ENCODE measurements at regions not wholly inside any gene's neighbourhood (a gene's known extent, or its start where the extent isn't known, plus 50 kb on each side); places are given as distances from the start of the nearest gene placed in this dataset.

DNA sequence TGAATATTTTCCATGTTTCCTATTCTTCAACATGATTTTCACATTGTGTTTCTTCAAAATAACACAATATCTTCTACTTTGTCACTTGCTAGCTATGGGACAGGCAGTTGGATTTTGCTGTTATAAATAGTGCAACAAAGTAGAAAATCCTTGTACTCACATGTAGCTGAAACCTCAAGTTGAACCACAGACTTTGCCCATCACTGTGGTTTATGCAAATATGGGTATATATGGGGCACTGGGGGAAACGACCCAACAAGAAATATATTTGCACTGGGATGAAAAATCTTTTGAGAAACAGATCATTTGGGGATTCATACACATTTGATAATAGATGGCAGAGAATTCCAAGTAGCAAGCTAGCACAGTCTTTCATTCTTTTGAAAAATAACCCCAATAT, 486.3 kb upstream of the MAP2 start:
- H3K36me3 Mint-ChIP-seq = no peaks in the 10 kb centered on the region
- no peaks in the 10 kb centered on the region for H3K9me3 Mint-ChIP-seq
- H3K27ac Mint-ChIP-seq = no peak overlapping the region
- no peak for DNase-seq
- H3K27me3 Mint-ChIP-seq = no peaks in the 10 kb centered on the region
- H3K4me1 Mint-ChIP-seq = no peaks in the 10 kb centered on the region
- H3K4me3 Mint-ChIP-seq = no peak overlapping the region
- CTCF ChIA-PET = no interaction called here

- Mint-ChIP-seq H3K27me3 (no peaks in the 10 kb centered on the region), H3K27ac (no peak overlapping the region), H3K4me1 (no peaks in the 10 kb centered on the region), H3K36me3 (no peaks in the 10 kb centered on the region), H3K4me3 (no peak overlapping the region), H3K9me3 (no peaks in the 10 kb centered on the region)
- DNase-seq = no peak
- CTCF ChIA-PET = no interaction called here
These were observed 484.0 kb upstream of the MAP2 start for GRCh38 chr2:208939852-208940251.

- Mint-ChIP-seq H3K27me3 (no peaks in the 10 kb centered on the region), H3K36me3 (no peaks in the 10 kb centered on the region), H3K4me3 (no peak overlapping the region), H3K4me1 (no peaks in the 10 kb centered on the region), H3K9me3 (no peaks in the 10 kb centered on the region), H3K27ac (no peak overlapping the region)
- CTCF ChIA-PET = no interaction called here
- no peak for DNase-seq
These were observed 478.1 kb upstream of the MAP2 start for GRCh38 chr2:208945719-208946256.

DNA sequence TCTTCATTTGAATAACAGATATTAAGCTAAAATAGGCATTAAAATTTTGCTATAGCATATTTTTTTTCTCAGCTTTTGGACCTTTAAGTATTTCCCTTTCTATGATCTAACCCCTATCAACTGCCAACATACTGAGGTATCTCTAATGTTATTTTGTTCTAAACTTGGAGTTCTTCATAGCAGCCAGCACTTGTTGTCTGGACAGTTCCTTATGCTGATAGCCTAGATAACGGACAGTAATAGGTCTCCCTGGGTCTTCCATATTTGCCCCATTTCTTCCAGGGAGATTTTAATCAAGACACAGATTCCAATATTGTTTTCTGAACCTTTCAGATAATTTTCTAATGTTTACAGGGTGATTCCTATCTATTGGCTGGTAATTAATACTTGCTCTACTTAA, 475.8 kb upstream of the MAP2 start:
- no peak overlapping the region for H3K4me3 Mint-ChIP-seq
- no peaks in the 10 kb centered on the region for H3K4me1 Mint-ChIP-seq
- DNase-seq = no peak
- peaks cover 2% of the 10 kb centered on the region for H3K9me3 Mint-ChIP-seq
- no peak overlapping the region for H3K27ac Mint-ChIP-seq
- no peaks in the 10 kb centered on the region for H3K27me3 Mint-ChIP-seq
- CTCF ChIA-PET = no interaction called here
- no peaks in the 10 kb centered on the region for H3K36me3 Mint-ChIP-seq

GRCh38 chr2:208970070-208970469, 453.8 kb upstream of the MAP2 start:
- Mint-ChIP-seq H3K4me1 (no peaks in the 10 kb centered on the region), H3K9me3 (peaks cover 3% of the 10 kb centered on the region), H3K36me3 (no peaks in the 10 kb centered on the region), H3K27me3 (no peaks in the 10 kb centered on the region), H3K4me3 (no peak overlapping the region), H3K27ac (no peak overlapping the region)
- DNase-seq = no peak
- CTCF ChIA-PET = no interaction called here

DNA sequence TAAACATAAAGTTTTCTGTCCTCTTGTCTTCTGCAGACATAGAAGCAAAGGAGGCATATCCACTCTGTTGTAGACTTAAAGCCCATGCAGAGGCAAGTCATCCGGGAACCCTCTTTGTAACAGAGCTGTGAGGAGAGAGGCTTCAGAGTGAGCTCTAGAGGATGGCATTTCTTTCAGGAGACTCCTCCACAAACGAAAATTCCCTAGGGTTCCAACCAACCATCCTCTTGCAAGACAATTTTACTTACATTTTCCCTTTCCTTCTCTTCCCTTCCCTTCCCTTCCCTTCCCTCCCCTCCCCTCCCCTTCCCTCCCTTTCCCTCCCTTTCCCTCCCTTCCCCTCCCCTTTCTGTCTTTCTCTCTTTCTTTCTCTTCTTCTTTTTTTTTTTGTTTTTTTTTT, 446.3 kb upstream of the MAP2 start:
- CTCF ChIA-PET = no interaction called here
- Mint-ChIP-seq H3K4me3 (no peak overlapping the region), H3K27me3 (no peaks in the 10 kb centered on the region), H3K4me1 (no peaks in the 10 kb centered on the region), H3K36me3 (no peaks in the 10 kb centered on the region), H3K9me3 (no peaks in the 10 kb centered on the region), H3K27ac (no peak overlapping the region)
- DNase-seq = no peak

DNA sequence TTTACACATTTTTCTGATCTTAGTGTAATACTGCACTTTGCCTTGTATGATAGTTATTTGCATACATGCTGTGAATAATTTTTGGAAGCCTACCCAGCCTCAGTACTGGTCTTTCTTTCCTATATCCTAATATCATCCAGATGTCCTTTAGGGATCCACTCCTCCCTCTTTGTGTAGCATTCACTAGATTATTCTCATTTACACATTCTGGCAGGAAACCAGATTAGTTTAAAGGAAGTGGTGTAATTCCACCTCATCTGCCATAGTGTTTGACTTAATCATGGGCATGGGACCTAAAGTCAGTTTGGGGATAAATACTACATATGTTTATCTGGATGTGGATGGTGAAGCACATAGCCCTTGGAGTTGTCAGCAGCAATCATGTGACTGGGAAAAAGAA, 444.9 kb upstream of the MAP2 start:
- Mint-ChIP-seq H3K4me3 (no peak overlapping the region), H3K9me3 (no peaks in the 10 kb centered on the region), H3K27ac (no peak overlapping the region), H3K36me3 (no peaks in the 10 kb centered on the region), H3K27me3 (no peaks in the 10 kb centered on the region), H3K4me1 (no peaks in the 10 kb centered on the region)
- DNase-seq = no peak
- CTCF ChIA-PET = no interaction called here

DNA sequence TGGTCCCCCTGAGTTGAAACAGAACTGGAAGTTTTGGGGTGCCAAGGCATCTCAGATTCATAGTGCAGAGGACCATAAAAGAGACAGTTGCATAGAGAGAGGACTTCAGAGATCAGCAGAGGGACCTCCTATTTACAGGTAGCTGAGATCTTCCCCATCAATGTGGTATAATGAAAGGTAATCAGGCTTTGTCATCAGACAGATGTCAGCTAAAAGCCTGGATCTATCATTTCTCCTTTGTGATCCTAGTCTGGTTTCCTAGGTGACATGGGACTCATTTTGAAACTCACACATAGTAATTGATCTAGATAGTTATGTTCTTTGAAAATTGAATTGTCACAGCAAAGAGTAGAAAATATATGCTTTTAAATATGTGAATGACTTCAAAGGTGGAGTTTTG, 443.5 kb upstream of the MAP2 start:
- H3K27ac Mint-ChIP-seq = no peak overlapping the region
- CTCF ChIA-PET = no interaction called here

DNA sequence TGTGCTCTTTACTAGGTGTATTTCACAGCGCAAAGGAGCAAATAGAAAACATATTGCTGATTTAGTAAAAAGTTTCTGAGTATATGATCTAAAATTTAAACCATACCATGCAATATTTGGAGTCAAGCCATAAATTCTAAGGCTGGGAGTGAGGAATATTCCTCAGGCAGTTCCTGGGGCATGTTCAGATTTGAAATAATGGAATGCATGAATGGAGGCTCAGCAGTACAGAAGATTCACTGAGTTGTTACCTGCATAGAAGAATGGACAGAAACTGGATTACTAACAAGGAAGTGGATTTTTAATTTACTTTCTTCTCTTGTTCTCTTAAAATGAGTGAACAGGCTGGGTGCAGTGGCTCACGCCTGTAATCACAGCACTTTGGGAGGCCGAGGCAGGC, 441.0 kb upstream of the MAP2 start:
- Mint-ChIP-seq H3K27me3 (no peaks in the 10 kb centered on the region), H3K4me1 (no peaks in the 10 kb centered on the region), H3K27ac (no peak overlapping the region), H3K36me3 (no peaks in the 10 kb centered on the region), H3K9me3 (no peaks in the 10 kb centered on the region), H3K4me3 (no peak overlapping the region)
- CTCF ChIA-PET = no interaction called here
- DNase-seq = no peak

More for the DNA sequence above, 443.5 kb upstream of the MAP2 start:
- Mint-ChIP-seq H3K36me3 (no peaks in the 10 kb centered on the region), H3K27me3 (no peaks in the 10 kb centered on the region), H3K9me3 (no peaks in the 10 kb centered on the region), H3K4me1 (no peaks in the 10 kb centered on the region), H3K4me3 (no peak overlapping the region)
- no peak for DNase-seq

- H3K27me3 Mint-ChIP-seq = no peaks in the 10 kb centered on the region
- H3K9me3 Mint-ChIP-seq = no peaks in the 10 kb centered on the region
- no peaks in the 10 kb centered on the region for H3K4me1 Mint-ChIP-seq
- H3K27ac Mint-ChIP-seq = no peak overlapping the region
- DNase-seq = no peak
- no peaks in the 10 kb centered on the region for H3K36me3 Mint-ChIP-seq
- no peak overlapping the region for H3K4me3 Mint-ChIP-seq
- CTCF ChIA-PET = no interaction called here
These were observed 440.4 kb upstream of the MAP2 start for GRCh38 chr2:208983486-208983885.

- Mint-ChIP-seq H3K9me3 (no peaks in the 10 kb centered on the region), H3K36me3 (no peaks in the 10 kb centered on the region), H3K27ac (no peak overlapping the region), H3K27me3 (no peaks in the 10 kb centered on the region), H3K4me1 (no peaks in the 10 kb centered on the region), H3K4me3 (no peak overlapping the region)
- no peak for DNase-seq
- CTCF ChIA-PET = no interaction called here
These were observed 439.3 kb upstream of the MAP2 start for GRCh38 chr2:208984376-208985090.

- no peaks in the 10 kb centered on the region for H3K27me3 Mint-ChIP-seq
- H3K9me3 Mint-ChIP-seq = peaks cover 2% of the 10 kb centered on the region
- no peak for DNase-seq
- no peak overlapping the region for H3K4me3 Mint-ChIP-seq
- H3K4me1 Mint-ChIP-seq = no peaks in the 10 kb centered on the region
- CTCF ChIA-PET = no interaction called here
- H3K36me3 Mint-ChIP-seq = no peaks in the 10 kb centered on the region
- H3K27ac Mint-ChIP-seq = no peak overlapping the region
These were observed 438.2 kb upstream of the MAP2 start for GRCh38 chr2:208985644-208986043.

- Mint-ChIP-seq H3K9me3 (peaks cover 7% of the 10 kb centered on the region), H3K27me3 (no peaks in the 10 kb centered on the region), H3K27ac (no peak overlapping the region), H3K4me1 (no peaks in the 10 kb centered on the region), H3K36me3 (no peaks in the 10 kb centered on the region), H3K4me3 (no peak overlapping the region)
- DNase-seq = no peak
- CTCF ChIA-PET = no interaction called here
These were observed 433.1 kb upstream of the MAP2 start for GRCh38 chr2:208990716-208991115.

- H3K36me3 Mint-ChIP-seq = no peaks in the 10 kb centered on the region
- no peak overlapping the region for H3K27ac Mint-ChIP-seq
- H3K27me3 Mint-ChIP-seq = no peaks in the 10 kb centered on the region
- CTCF ChIA-PET = no interaction called here
- no peak overlapping the region for H3K4me3 Mint-ChIP-seq
- peaks cover 9% of the 10 kb centered on the region for H3K9me3 Mint-ChIP-seq
- H3K4me1 Mint-ChIP-seq = no peaks in the 10 kb centered on the region
- DNase-seq = no peak
These were observed 423.9 kb upstream of the MAP2 start for GRCh38 chr2:208999911-209000310.

DNA sequence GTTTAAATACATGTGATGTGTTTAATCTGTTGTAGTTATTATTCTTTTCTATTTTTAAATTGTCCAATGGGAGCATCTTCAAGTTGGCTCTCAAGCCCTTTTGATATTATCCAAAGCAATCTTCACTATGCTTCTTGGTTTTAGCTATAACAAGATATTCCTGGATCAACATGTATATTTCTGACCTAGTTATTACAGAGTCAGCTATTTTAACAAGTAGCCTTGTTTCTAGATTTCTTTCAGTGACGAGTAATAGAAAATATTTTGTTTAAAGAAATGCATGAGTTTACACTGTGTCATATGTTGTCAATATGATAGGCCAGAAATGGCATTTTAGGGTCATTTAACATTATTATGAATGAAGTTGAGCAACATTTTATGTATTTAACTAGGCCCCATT, 421.8 kb upstream of the MAP2 start:
- DNase-seq = no peak
- Mint-ChIP-seq H3K4me1 (no peaks in the 10 kb centered on the region), H3K9me3 (peaks cover 16% of the 10 kb centered on the region), H3K27me3 (no peaks in the 10 kb centered on the region), H3K4me3 (no peak overlapping the region), H3K36me3 (no peaks in the 10 kb centered on the region), H3K27ac (no peak overlapping the region)
- CTCF ChIA-PET = no interaction called here

- peaks cover 15% of the 10 kb centered on the region for H3K9me3 Mint-ChIP-seq
- H3K27ac Mint-ChIP-seq = no peak overlapping the region
- no peaks in the 10 kb centered on the region for H3K27me3 Mint-ChIP-seq
- DNase-seq = no peak
- no peaks in the 10 kb centered on the region for H3K36me3 Mint-ChIP-seq
- CTCF ChIA-PET = no interaction called here
- no peak overlapping the region for H3K4me3 Mint-ChIP-seq
- no peaks in the 10 kb centered on the region for H3K4me1 Mint-ChIP-seq
These were observed 418.5 kb upstream of the MAP2 start for GRCh38 chr2:209005371-209005770.

All from activated naive CD4-positive, alpha-beta T cell treated with anti-CD3 and anti-CD28 coated beads, Interleukin-2, amount 10 ng/mL, durations not matched to agents 7 days and 5 days (primary cell).